ENCODE measurements at regions not wholly inside any gene's neighbourhood (a gene's known extent, or its start where the extent isn't known, plus 50 kb on each side); places are given as distances from the start of the nearest gene placed in this dataset.

- H3K79me2 ChIP-seq (ENCODE audit: control insufficient read depth in 1 of 2, insufficient read depth in 2 of 2, low read length in 2 of 2) = no peaks in the 10 kb centered on the region
- H3K36me3 ChIP-seq (ENCODE audit: control insufficient read depth in 2 of 4, insufficient read depth in 4 of 4, low read length in 3 of 4) = no peaks in the 10 kb centered on the region
- FAIRE-seq = no peak
- no peak overlapping the region for H3K4me3 ChIP-seq (ENCODE audit: extremely low read depth in 1 of 4, insufficient read depth in 2 of 4, low read depth in 3 of 4, low read length in 4 of 4)
- H2AK5ac ChIP-seq (ENCODE audit: low read depth, low read length) = no peak overlapping the region
- H2BK120ac ChIP-seq (replicated peaks; ENCODE audit: low read depth, low read length) = no peak overlapping the region
- H4K8ac ChIP-seq (ENCODE audit: extremely low read depth, insufficient read depth, low read length) = no peak overlapping the region
- no peaks in the 10 kb centered on the region for H3K27me3 ChIP-seq (replicated peaks in 1 of 4; ENCODE audit: control insufficient read depth in 3 of 4, extremely low read depth in 1 of 4, insufficient read depth in 3 of 4, low read length in 3 of 4)
- DNase-seq (ENCODE audit: low read depth in 1 of 2, low spot score in 2 of 2) = no peak
- H4K91ac ChIP-seq (replicated peaks; ENCODE audit: insufficient read length, low read length) = no peak overlapping the region
- H2BK12ac ChIP-seq (ENCODE audit: low read depth, low read length) = no peak overlapping the region
- H3K18ac ChIP-seq (ENCODE audit: extremely low read depth, low read length) = no peak overlapping the region
- no peak overlapping the region for H4K5ac ChIP-seq (ENCODE audit: insufficient read length, low read depth, low read length)
- H3K9me3 ChIP-seq (ENCODE audit: insufficient read depth in 2 of 2, low read depth in 1 of 2, low read length in 1 of 2) = no peaks in the 10 kb centered on the region
- ChIA-PET CTCF (ENCODE audit: partially characterized antibody) (interaction anchor here (0.8 to 1.8 kb wide), 2 partner anchors 11 to 128 kb away, joined by 3 to 4 read pairs; no protein-coding TSS in a partner anchor), POLR2A (ENCODE audit: partially characterized antibody) (no interaction called here)
- no peak overlapping the region for H3K14ac ChIP-seq (ENCODE audit: insufficient read length)
- no peak overlapping the region for H3K27ac ChIP-seq (ENCODE audit: low read depth, low read length)
- no peak overlapping the region for H2BK5ac ChIP-seq (ENCODE audit: low read depth, low read length)
- 0 out of 2 replicates have a peak, but pooled peaks cover 3% of the 10 kb centered on the region for H3K23me2 ChIP-seq (ENCODE audit: low read depth, low read length)
- no peaks in the 10 kb centered on the region for H4K20me1 ChIP-seq (replicated peaks in 1 of 2; ENCODE audit: control insufficient read depth in 1 of 2, insufficient read depth in 2 of 2, low read length in 2 of 2)
- no peak overlapping the region for H3K4ac ChIP-seq (replicated peaks; ENCODE audit: insufficient read length, low read depth, low read length)
- H2AFZ ChIP-seq (ENCODE audit: low read length) = no peak overlapping the region
- H3K56ac ChIP-seq (replicated peaks; ENCODE audit: insufficient read length, low read depth, low read length) = no peak overlapping the region
- no peak overlapping the region for H2BK15ac ChIP-seq (ENCODE audit: low read length)
- H3K9ac ChIP-seq (replicated peaks in 1 of 4; ENCODE audit: extremely low read depth in 1 of 4, low read depth in 3 of 4, low read length in 3 of 4) = no peak overlapping the region
- H3K4me1 ChIP-seq (replicated peaks in 1 of 4; ENCODE audit: control insufficient read depth in 3 of 4, insufficient read depth in 4 of 4, low read length in 3 of 4) = no peaks in the 10 kb centered on the region; a peak in 1 of 7 replicates
- no peak overlapping the region for H3K4me2 ChIP-seq (ENCODE audit: insufficient read depth in 1 of 2, low read depth in 2 of 2, low read length in 2 of 2)
- H2BK20ac ChIP-seq (ENCODE audit: low read length) = no peak overlapping the region
- WGBS, 2 experiments (ENCODE audit: extremely low coverage in 1 of 2, insufficient coverage in 1 of 2, insufficient read length in 1 of 2, insufficient replicate concordance in 2 of 2, low coverage in 1 of 2, low lambda C conversion rate in 2 of 2, missing lambda C conversion rate in 1 of 2) = 91% methylated on average over 3 of the region's 3 CpGs; no CpG with 5 or more reads in 1 of the 2 experiments
- no peak overlapping the region for H3K23ac ChIP-seq (ENCODE audit: insufficient read length)
- H3K79me1 ChIP-seq (ENCODE audit: low read depth, low read length) = no peaks in the 10 kb centered on the region
- TF ChIP-seq E2F6 (IDR thresholded peaks at IDR 0.05) = no peak
- TF ChIP-seq SRF (IDR thresholded peaks at IDR 0.05; ENCODE audit: low read depth, low read length) = no peak
- no peak for TF ChIP-seq EGR1 (IDR thresholded peaks at IDR 0.05; ENCODE audit: borderline replicate concordance, low read depth, low read length)
- no peak for TF ChIP-seq BRCA1 (IDR thresholded peaks at IDR 0.05; ENCODE audit: low read depth, low read length)
- TF ChIP-seq CBX8 (IDR thresholded peaks at IDR 0.05; ENCODE audit: borderline replicate concordance, low read depth, low read length) = no peak
- TF ChIP-seq KDM1A (IDR thresholded peaks at IDR 0.05; ENCODE audit: borderline replicate concordance, low read length) = no peak
- TF ChIP-seq CHD2 (IDR thresholded peaks at IDR 0.05; ENCODE audit: low read length) = no peak
- no peak for TF ChIP-seq HDAC6 (IDR thresholded peaks at IDR 0.05; ENCODE audit: low read depth, low read length)
- no peak for TF ChIP-seq NRF1 (IDR thresholded peaks at IDR 0.05; ENCODE audit: low read depth, low read length)
- TF ChIP-seq TAF1 (IDR thresholded peaks at IDR 0.05; ENCODE audit: low read depth, low read length) = no peak
- TF ChIP-seq USF2 (IDR thresholded peaks at IDR 0.05; ENCODE audit: low read length) = no peak
- TF ChIP-seq POLR2AphosphoS5 (IDR thresholded peaks at IDR 0.05; ENCODE audit: low read depth, low read length) = no peak
- TF ChIP-seq CTBP2 (IDR thresholded peaks at IDR 0.05; ENCODE audit: borderline replicate concordance, insufficient read depth, insufficient read length, low read length) = no peak
Observed at GRCh38 chr9:89866701-89867100, 261.9 kb downstream of the GADD45G start.

Measured in H1 (cell line).